Epithelial cell of proximal tubule (primary cell): ENCODE measurements at regions not wholly inside any gene's neighbourhood (a gene's known extent, or its start where the extent isn't known, plus 50 kb on each side); places are given as distances from the start of the nearest gene placed in this dataset.

Experiments used
- DNase-seq: peaks from one replicate; pipeline ENCODE4 v3.0.0-alpha.2; 2011; ENCODE audit warnings: low read depth
- H3K4me3 ChIP-seq: 2 replicates; pipeline ENCODE4 v1.5.1; 2011; ENCODE audit warnings: low read depth, mild to moderate bottlenecking, low read length
- TF ChIP-seq, protein P1 (sequence below): conservative IDR thresholded peaks from 2 replicates; pipeline ENCODE4 v1.5.1; 2012; ENCODE audit warnings: low read depth, mild to moderate bottlenecking, low read length

DNA sequence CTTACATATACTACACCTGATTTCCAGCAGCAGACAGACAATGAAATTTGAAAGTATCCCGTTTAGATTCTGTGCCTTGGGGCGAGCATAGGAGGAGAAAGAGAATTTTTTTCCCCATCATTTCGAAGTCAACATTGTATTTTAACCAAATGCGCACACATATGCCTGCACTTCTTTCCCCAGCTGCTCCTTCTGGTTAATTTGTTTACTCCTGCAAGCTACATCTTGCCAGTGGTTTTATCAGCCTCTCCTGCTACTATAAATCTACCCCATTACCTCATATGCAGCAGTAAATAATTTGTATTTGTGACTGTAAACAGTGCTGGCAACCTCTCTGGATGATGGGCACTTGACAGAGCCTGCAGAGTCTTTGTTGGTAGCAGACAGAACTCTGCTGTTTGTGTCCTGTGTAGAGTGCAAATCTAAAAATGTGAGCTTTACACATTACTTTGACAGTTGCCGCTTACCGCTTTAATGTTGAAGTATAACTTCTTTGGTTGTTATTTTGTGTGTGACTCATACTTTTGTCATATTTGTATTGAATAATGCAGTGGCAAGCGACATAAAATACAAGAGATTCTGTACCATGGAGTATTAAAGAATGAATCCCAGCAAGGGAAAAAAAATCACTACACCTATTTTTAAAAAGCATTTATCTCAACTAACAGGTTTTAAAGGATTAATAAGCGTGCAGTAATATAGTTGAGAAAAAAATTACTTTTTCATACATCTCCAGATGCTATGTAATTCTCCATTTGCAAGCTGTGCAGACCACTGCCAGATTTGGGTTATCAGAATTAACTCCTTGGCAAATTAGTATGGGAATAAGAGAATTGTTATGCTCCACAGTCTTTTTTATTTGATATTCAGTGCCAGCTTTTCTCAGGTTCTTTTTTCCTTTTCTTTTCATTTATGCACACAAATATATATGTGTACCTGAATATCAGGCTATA lies 536.8 kb downstream of the XIRP2 start:
- no peak overlapping the region for H3K4me3 ChIP-seq
- TF ChIP-seq, protein P1, sequence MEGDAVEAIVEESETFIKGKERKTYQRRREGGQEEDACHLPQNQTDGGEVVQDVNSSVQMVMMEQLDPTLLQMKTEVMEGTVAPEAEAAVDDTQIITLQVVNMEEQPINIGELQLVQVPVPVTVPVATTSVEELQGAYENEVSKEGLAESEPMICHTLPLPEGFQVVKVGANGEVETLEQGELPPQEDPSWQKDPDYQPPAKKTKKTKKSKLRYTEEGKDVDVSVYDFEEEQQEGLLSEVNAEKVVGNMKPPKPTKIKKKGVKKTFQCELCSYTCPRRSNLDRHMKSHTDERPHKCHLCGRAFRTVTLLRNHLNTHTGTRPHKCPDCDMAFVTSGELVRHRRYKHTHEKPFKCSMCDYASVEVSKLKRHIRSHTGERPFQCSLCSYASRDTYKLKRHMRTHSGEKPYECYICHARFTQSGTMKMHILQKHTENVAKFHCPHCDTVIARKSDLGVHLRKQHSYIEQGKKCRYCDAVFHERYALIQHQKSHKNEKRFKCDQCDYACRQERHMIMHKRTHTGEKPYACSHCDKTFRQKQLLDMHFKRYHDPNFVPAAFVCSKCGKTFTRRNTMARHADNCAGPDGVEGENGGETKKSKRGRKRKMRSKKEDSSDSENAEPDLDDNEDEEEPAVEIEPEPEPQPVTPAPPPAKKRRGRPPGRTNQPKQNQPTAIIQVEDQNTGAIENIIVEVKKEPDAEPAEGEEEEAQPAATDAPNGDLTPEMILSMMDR, result no peak
- DNase-seq, result no peak

DNA sequence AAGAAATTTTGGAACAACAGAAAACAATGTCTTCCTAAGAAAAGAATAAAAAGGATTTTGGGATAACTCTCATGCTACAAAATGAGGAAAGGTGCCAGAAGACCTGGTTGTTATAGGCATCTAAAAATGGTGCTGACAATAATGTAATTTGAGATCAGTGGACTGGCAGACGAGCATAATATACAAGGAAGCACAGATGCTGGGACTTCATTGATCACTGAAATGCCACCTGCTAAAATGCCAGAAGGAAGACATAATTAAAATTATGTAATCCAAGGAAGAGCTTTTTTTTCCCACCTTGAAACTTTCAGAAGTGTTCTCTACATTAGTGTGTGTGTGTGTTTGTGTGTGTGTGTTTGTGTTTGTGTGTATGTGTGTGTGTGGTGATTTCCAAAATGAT lies 535.9 kb downstream of the XIRP2 start:
- no peak overlapping the region for H3K4me3 ChIP-seq
- TF ChIP-seq, protein P1, result no peak
- DNase-seq, result no peak

DNA sequence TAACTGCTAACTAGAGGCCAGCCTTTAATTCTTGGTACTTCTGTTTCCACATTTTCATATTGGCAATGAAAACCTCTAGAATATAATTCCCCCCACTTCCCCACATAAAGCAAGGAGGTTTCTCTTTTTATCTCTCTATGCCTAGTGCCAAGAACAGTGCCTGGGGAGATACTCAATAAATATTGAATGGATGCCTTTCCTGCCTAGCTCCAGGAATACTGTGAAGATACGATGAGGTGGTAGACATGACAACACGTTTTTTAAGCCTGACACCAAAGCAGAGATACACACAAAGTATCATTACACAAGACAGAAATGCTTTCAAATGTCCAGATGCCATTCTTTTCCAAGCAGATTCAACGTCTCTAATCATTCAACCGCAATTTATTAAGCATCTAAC lies 535.5 kb downstream of the XIRP2 start:
- TF ChIP-seq, protein P1, result no peak
- DNase-seq, result no peak
- H3K4me3 ChIP-seq, result no peak overlapping the region

DNA sequence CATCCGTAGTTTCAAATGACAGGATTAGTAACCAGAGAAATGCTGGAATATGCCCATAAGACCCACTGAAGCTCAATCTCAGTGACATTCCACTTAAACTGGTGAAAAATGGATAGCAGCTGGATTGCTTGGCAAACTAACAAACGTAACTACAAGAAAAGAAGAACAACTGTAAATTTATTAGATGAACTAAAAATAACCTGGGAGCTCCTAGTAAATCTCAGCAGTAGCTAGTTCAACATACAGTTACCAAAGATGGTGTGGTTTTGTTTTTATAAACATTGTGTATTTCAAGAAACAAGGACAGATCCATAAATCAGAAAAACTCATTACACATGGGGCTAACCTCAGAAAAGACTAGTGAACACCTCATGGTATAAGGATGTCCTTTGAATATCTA lies 531.9 kb downstream of the XIRP2 start:
- TF ChIP-seq, protein P1, result no peak
- DNase-seq, result no peak
- H3K4me3 ChIP-seq, result no peak overlapping the region

DNA sequence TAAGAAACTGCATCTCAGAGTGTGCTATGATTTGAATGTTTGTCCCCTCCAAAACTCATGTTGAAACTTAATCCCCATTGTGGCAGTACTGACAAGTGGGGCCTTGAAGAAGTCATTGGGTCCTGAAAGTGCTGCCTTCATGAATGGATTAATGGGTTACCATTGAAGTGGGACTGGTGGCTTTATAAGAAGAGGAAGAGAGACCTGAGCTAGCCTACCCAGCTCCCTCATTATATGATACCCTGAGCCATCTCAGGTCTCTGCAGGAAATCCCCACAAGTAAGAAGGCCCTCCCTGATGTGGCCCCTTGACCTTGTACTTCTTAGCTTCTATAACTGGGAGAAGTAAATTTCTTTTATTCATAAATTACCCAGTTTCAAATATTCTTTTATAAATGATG lies 526.8 kb downstream of the XIRP2 start:
- no peak overlapping the region for H3K4me3 ChIP-seq
- no peak for DNase-seq
- TF ChIP-seq, protein P1, result no peak

DNA sequence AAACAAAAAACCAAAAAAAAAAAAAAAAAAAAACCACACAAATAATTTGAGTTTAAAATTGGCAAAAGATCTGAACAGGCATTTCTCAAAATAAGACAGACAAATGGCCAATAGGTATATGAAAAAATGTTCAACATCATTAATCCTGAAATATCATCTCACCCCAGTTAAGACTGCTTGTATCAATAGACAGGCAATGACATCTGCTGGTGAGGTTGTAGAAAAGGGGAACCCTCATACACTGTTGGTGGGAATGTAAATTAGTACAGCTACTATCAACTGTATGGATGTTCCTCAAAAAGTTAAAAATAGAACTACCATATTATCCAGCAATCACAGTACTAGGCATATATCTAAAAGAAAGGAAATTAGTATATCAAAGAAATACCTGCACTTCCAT lies 523.1 kb downstream of the XIRP2 start:
- no peak overlapping the region for H3K4me3 ChIP-seq
- no peak for DNase-seq
- TF ChIP-seq, protein P1, result peak; percentile 32

DNA sequence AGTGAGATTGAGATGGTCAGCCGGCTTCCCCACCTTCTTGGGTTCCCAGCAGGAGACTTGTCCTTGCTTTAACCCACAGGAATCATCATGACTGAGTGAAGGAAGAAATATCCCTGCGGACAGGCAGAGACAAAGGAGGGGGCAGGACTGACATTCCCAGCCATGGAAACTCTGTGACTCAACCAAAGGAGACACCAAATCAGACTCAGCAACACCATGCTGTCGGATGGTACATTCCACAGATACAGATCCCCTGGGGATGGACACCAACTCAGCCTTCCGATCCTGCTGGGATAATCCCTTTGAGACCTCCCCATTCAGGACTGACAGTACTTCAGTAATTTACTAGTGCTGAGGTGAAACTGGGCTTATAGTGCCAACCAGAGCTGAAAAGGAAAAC lies 518.3 kb downstream of the XIRP2 start:
- H3K4me3 ChIP-seq, result no peak overlapping the region
- no peak for DNase-seq
- TF ChIP-seq, protein P1, result no peak
